Activated naive CD8-positive, alpha-beta T cell treated with anti-CD3 and anti-CD28 coated beads, Interleukin-2, amount 50 U/mL, for 16 hours (primary cell): ENCODE measurements at regions not wholly inside any gene's neighbourhood (a gene's known extent, or its start where the extent isn't known, plus 50 kb on each side); places are given as distances from the start of the nearest gene placed in this dataset.

Experiments used
- DNase-seq: peaks from one replicate; pipeline ENCODE4 v3.0.0-alpha.2; 2020; ENCODE audit warnings: low read depth, low spot score

GRCh38 chr4:22877486-22878052 lies 184.8 kb downstream of the GBA3 start:
- no peak for DNase-seq

- DNase-seq, result no peak
Measured at GRCh38 chr4:22876270-22876669, 183.5 kb downstream of the GBA3 start.

DNA sequence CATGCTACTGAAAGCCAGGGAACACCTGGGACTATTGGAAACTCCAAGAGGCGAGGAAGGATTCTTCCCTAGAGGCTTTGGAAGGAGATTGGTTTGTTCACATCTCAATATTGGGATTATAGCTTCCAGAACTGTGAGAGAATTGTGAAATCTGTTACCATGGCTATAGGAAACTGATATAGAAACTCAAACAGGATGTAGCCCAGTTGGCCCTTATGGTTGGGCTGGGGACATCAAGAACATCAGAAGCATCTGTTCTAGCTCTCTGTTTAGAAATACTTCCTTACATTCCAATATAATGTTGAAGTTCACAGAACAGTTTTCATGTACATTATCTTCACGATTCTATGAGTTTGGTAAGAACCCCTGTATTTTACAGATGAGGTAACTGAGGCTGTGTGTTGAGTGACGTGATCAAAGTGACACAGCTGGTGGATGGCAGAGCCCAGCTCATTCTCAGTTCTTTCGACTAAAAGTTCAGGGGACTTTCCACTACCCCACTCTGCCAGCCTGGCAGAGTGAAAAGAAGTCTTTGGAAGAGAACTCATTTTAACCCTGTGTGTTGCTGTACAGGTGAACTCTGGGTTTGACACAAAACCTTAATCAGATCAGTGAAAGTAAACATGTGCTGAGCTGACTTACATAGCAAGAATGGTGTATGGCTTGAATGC lies 183.0 kb downstream of the GBA3 start:
- no peak for DNase-seq

DNA sequence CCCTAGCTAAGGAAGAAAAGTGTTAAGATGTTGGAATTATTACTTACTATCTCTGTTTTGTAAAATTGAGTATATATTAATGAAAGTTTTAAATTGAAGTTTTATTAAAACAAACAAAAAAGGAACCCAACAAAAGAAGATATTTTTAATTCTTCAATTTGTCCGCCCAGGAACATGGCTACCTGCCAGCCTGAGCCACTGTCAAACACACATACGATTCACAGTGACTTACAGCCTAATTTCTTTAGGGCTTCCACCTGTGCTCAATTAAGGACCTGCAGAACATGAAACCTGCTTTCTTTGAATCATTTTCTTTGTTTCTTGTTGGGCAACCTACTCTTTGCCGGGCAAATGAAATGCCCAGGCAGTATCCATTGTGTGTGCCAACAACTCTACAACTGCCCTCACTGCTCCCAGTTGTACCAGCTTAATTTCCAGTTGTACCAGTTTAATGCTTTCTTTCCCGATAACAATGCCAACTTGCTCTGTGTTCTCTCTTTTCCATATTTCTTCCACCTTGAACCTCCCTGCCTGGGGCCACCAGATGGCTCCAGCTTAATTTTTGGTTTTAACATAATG lies 181.7 kb downstream of the GBA3 start:
- no peak for DNase-seq

DNA sequence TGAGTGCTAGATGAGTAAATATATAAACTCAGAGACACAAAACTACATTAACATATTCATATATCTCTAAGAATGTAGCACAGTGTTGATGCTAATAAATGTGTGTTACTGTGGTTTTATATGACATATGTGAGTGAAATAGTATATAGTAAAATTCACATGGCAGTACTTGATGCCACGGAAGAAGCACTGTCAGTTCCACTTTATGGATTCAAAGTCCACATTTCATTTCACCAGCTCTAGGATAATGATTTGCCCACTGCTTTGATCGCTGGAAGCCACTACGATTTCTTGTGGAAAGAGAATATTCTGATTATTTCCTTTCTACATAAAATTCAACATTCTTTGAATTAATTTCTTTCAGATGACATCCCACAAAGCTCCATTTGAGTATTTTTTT lies 181.2 kb downstream of the GBA3 start:
- no peak for DNase-seq

DNA sequence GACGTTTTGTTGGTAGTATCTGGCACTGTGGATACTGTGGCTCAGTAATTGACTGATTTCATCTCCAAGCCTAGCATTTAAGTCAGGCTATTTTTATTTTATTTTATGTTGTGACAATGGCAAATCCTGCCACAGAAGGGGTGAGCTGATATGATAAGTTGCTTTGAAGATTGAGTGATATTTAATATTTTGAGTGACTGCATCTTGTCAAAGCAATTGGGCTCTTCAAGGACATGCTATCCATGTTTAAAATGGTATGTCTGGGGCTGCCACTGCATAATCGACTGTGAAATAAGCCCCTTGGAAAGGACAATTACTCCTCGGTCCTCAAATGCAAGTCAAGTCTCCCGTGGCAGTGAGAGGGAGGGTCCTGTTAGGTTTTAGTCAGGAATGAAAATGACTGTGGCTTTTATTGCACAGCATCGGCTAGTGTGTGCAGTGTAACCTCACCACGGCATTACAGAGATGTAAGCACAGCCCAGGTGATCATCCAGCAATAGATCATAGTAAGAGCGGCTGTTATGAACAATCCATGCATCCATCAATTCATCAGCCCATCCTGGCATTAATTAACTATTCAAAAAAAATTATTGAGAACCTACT lies 178.2 kb downstream of the GBA3 start:
- no peak for DNase-seq

DNA sequence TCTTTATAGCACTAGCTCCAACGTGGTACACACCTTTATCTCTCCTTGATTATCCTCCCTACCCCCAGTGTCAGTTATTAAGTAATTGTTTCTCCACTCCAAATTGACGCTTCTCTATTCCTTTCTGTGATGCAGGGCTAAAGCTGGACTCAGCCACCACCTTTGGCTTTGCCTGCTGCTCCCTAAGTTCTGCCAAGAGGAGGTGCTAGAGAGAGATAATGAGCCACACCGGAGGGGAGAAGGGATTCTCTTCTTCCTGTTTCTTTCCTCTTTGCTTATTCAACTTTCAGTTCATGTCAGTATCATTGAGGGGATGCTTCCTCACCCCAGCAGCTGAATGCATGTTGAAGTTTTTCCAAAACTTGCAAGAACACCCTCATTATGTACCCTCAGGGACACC lies 176.5 kb downstream of the GBA3 start:
- no peak for DNase-seq
